Neural cell (in vitro differentiated cells): ENCODE measurements at regions not wholly inside any gene's neighbourhood (a gene's known extent, or its start where the extent isn't known, plus 50 kb on each side); places are given as distances from the start of the nearest gene placed in this dataset.

ENCODE experiments used
- CTCF ChIP-seq: fragments of 450-650 bp; IDR thresholded peaks from 2 replicates; pipeline ENCODE4 v1.5.1; 2014; ENCODE audit warnings: antibody characterized with exemption, mild to moderate bottlenecking, moderate library complexity; ENCODE audit not compliant: poor library complexity, severe bottlenecking
- EP300 ChIP-seq: fragments of 450-650 bp; conservative IDR thresholded peaks from 2 replicates; pipeline ENCODE4 v1.6.1; 2014; ENCODE audit warnings: antibody characterized with exemption, mild to moderate bottlenecking, moderate library complexity; ENCODE audit not compliant: poor library complexity, severe bottlenecking
- POLR2AphosphoS5 ChIP-seq: IDR thresholded peaks from 2 replicates; pipeline ENCODE4 v1.6.1; 2012

GRCh38 chr11:80872116-80872728 is 1431.4 kb upstream of the TENM4 start:
- TF ChIP-seq POLR2AphosphoS5 (no peak), CTCF (no peak), EP300 (no peak)
